NCI-H82 treated with DMSO at 0.1 percent for 48 hours (cell line): ENCODE measurements at regions not wholly inside any gene's neighbourhood (a gene's known extent, or its start where the extent isn't known, plus 50 kb on each side); places are given as distances from the start of the nearest gene placed in this dataset.

Experiments used
- DNase-seq: peaks from one replicate; lab custom pipeline; 2025; ENCODE audit not compliant: unreplicated experiment; lab: John Stamatoyannopoulos, UW

GRCh38 chr5:171625646-171626045 is 160.0 kb upstream of the SMIM23 start:
- no peak for DNase-seq

GRCh38 chr5:171627936-171628632 is 157.5 kb upstream of the SMIM23 start:
- DNase-seq: no peak

- DNase-seq: no peak
These were observed 157.0 kb upstream of the SMIM23 start for GRCh38 chr5:171628633-171628974.

GRCh38 chr5:171629221-171629620 is 156.4 kb upstream of the SMIM23 start:
- no peak for DNase-seq

GRCh38 chr5:171629628-171630349 is 155.8 kb upstream of the SMIM23 start:
- DNase-seq: no peak

DNA sequence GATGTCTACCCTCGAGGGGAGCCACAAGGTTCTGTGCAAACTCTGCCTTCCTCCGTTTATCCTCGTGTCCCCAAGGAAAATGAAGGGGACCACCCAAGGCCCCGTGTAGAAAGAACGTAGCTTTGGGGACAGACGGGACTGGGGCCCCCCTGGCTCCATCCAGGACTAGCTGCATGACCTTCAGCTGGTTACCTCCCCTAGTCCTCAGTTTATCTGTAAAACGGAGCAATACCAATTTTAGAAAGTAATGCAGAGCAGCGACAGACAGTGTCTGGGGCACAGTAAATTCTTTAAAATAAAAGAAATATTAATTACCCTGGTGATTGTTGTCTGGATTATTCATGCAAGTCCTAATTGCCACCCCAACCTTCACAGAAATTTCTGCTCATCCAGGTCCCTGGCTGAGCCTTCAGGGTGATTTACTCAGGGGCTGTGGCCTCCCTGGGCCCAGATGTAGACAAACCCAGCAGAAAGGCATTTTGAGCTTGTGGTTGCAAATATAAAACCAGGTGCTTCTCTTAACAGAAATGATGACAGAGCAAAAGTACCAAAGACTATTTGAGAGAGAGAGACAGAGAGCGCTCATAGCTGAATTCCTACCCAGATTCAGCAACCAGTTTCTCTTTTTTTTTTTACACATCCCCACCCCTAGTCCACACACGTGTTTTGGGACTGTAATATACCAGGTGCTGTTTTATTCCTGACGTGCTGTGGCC is 155.1 kb upstream of the SMIM23 start:
- no peak for DNase-seq

DNA sequence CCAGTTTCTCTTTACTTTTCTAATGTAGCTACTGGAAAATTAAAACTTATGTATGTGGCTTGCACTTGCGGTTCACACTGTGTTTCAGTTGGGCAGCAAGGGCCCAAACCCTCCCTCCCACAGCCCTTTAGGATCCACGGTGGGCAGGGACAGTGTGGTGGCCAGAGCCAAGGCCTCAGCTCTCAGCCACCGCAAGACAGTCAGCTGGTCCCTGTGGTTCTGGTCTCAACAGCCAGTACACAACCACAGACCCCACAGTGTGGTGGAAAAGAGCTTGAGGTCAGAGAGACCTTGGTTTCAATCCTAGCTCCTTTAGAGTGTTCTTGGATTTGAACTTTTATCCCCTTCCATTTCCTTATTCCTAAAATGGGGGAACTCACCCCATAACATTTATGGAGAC is 153.0 kb upstream of the SMIM23 start:
- no peak for DNase-seq

GRCh38 chr5:171633776-171634470 is 151.7 kb upstream of the SMIM23 start:
- DNase-seq: no peak

DNA sequence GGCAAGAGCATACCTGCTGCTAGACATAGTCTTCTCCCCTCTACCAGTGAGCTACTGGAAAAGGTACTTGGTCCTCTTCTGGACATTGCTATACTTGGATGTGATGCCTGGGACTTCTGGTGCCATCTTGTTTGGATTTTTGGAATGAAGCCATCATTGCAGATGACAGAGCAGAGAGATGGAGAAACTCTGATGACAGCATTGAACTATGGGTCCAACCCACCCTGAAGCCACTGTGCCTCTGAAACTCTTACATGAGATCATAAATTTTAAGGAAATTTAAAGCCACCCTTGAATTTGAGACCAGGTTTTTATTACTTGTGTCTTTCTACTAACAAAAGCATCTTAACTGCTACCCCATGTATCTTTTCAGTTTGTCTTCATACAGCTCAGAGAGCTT is 151.1 kb upstream of the SMIM23 start:
- no peak for DNase-seq

GRCh38 chr5:171635028-171635427 is 150.6 kb upstream of the SMIM23 start:
- DNase-seq: no peak

DNA sequence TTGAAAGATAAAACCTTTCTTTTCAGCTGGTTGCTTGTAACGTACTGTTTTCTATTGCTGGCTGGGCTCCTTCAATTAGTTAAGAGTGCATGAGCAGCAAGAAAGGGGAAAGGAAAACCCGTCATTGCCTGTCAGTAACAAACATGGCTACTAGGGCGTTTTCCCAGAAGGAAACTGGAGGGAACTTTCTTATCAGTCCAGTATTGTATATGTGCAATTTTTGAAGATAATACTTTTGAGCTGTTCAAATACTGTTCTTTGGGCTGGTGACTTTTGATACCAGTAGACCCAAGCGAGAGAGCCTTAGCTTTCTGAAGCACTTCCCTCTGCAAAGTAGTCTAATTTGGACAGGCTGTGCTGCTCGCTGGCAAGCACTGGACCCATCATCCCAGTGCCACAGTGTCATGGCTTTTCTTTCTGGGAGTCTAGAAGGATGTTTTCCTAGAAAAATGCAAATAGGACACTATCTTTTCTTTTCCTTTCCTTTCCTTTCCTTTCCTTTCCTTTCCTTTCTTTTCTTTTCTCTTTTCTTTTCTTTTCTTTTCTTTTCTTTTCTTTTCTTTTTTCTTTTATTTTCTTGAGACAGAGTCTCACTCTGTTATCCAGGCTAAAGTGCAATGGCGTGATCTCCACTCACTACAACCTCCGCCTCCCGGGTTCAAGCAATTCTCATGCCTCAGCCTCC is 149.9 kb upstream of the SMIM23 start:
- DNase-seq: no peak

DNA sequence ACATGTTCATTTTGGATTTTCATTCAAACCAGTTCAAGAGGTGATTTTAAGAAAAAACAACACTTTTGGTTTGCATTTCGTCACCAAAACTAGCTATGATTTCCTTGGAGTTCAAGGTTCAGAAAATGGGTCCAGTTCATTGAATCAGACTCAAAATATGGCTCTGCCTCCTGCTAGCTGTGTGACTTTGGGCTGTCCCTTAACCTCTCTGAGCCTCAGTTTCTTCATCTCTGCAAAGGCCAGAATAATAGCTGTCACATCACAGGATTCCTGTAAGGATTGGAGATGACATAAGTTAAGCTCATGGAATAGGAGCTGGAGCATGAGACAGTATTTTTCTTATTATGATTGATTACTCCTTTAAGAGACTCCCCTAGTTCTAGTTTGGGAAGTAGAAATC is 147.8 kb upstream of the SMIM23 start:
- no peak for DNase-seq

DNA sequence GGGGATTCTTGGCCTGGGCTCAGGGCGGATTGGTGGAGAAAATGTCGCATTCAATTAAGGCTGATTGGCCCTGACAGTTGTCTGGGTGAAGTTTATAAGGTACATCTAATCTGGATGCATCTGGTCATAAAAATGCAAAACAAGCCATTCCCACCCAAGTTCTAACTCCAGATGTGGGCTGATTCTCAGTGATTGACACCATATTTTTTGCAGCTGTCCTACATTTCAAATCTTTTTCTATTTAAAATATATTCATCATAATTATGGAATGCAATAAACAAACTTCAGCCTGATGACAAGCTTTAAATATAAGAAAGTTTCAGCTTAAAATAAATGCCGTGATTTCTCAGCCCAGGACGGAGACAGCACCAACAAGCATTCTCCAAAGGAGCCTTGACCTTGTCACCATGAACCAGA is 146.4 kb upstream of the SMIM23 start:
- no peak for DNase-seq

GRCh38 chr5:171639966-171640365 is 145.7 kb upstream of the SMIM23 start:
- DNase-seq: no peak

DNA sequence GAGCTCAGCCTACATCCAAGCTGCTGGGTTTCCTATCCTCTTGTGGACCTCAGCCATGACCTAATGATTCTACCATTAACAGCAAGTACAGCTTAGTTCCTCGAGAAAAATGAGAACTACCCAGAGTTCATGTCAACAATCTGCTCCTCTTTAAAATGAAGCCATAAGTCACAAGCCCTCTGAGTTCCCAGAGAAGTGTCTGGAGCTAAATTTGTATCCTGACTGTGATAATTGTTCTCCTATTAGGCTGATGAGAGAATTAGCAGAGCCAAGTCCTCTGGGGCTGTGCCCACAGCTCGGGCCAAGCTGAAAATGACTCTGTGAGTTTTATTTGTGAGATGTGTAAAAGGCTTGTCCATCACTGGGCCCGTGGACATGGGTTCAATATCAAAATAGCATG is 145.1 kb upstream of the SMIM23 start:
- no peak for DNase-seq

- DNase-seq: no peak
These were observed 143.7 kb upstream of the SMIM23 start for GRCh38 chr5:171641891-171642290.

DNA sequence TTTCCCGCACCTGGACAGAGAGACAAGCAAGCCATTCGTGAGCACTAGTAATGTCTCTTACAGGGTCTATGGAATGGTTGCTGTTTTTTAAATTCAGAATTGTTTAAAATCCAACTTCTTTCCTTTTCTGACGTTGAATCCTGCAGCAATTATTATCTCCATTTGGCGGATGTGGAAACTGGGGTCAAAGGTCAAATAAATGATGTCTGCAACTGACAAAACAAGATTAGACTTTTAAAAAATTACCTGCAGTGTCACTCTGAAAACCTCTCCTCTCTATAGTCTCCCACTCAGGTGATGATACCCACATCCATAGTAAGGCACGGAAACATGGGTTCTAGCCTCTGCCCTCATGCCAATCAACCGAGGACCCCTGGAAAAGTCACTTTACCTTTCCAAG is 142.7 kb upstream of the SMIM23 start:
- DNase-seq: no peak

- DNase-seq: no peak
These were observed 141.1 kb upstream of the SMIM23 start for GRCh38 chr5:171644536-171644935.

- DNase-seq: no peak
These were observed 139.2 kb upstream of the SMIM23 start for GRCh38 chr5:171646102-171647042.
